Neural progenitor cell (in vitro differentiated cells): ENCODE measurements at regions not wholly inside any gene's neighbourhood (a gene's known extent, or its start where the extent isn't known, plus 50 kb on each side); places are given as distances from the start of the nearest gene placed in this dataset.

Experiments
- DNase-seq: peaks from one replicate; pipeline ENCODE4 v3.0.0-alpha.2; 2016; ENCODE audit warnings: low spot score
- H2AFZ ChIP-seq: fragments of 200-600 bp; sonication (generic); replicated peaks from 2 replicates; pipeline ENCODE4 v1.6.1; 2016; ENCODE audit warnings: antibody characterized with exemption
- H3F3A ChIP-seq: fragments of 200-600 bp; sonication (generic); 2 replicates; pipeline ENCODE4 v1.6.1; 2016; ENCODE audit warnings: antibody characterized with exemption, low read depth
- H3K27ac ChIP-seq: fragments of 200-600 bp; sonication (generic); 2 replicates; pipeline ENCODE4 v1.5.1; 2016; ENCODE audit warnings: mild to moderate bottlenecking
- H3K27me3 ChIP-seq: fragments of 200-600 bp; sonication (generic); 2 replicates; pipeline ENCODE4 v1.6.1; 2016; ENCODE audit warnings: mild to moderate bottlenecking, moderate library complexity
- H3K36me3 ChIP-seq: fragments of 200-600 bp; sonication (generic); 2 replicates; pipeline ENCODE4 v1.5.1; 2016
- H3K4me1 ChIP-seq: fragments of 200-600 bp; sonication (generic); 2 replicates; pipeline ENCODE4 v1.6.1; 2016; ENCODE audit warnings: mixed run types
- H3K4me2 ChIP-seq: fragments of 200-600 bp; sonication (generic); 2 replicates; pipeline ENCODE4 v1.6.1; 2016
- H3K4me3 ChIP-seq: fragments of 200-600 bp; sonication (generic); 2 replicates; pipeline ENCODE4 v1.5.1; 2016
- H3K79me2 ChIP-seq: fragments of 200-600 bp; sonication (generic); 2 replicates; pipeline ENCODE4 v1.6.1; 2016; ENCODE audit warnings: low read depth
- H3K9ac ChIP-seq: fragments of 200-600 bp; sonication (generic); 2 replicates; pipeline ENCODE4 v1.6.1; 2016
- H3K9me3 ChIP-seq: fragments of 200-600 bp; sonication (generic); 2 replicates; pipeline ENCODE4 v1.5.1; 2016; ENCODE audit warnings: low read depth
- H4K20me1 ChIP-seq: fragments of 200-600 bp; sonication (generic); 2 replicates; pipeline ENCODE4 v1.6.1; 2016; ENCODE audit warnings: low read depth
- H3K27ac Mint-ChIP-seq: 3 replicates; pipeline ENCODE4 v1.8.0; 2021; ENCODE audit warnings: mixed read lengths
- H3K27me3 Mint-ChIP-seq: 2 replicates; pipeline ENCODE4 v1.8.0; 2022; ENCODE audit warnings: low read depth, mild to moderate bottlenecking, inconsistent platforms, moderate library complexity, mixed read lengths; ENCODE audit not compliant: insufficient read depth
- H3K36me3 Mint-ChIP-seq: 3 replicates; pipeline ENCODE4 v1.8.0; 2021; ENCODE audit warnings: mixed read lengths
- H3K4me1 Mint-ChIP-seq: 3 replicates; pipeline ENCODE4 v1.8.0; 2021; ENCODE audit warnings: mixed read lengths
- H3K4me3 Mint-ChIP-seq: 3 replicates; pipeline ENCODE4 v1.8.0; 2021; ENCODE audit warnings: mild to moderate bottlenecking, moderate library complexity, mixed read lengths
- H3K9me3 Mint-ChIP-seq: 3 replicates; pipeline ENCODE4 v1.8.0; 2020; ENCODE audit warnings: mixed read lengths
- CTCF ChIP-seq: fragments of 200-600 bp; sonication (generic); IDR thresholded peaks from 2 replicates; pipeline ENCODE4 v1.5.1; 2017; ENCODE audit warnings: antibody characterized with exemption, mild to moderate bottlenecking
- EZH2 ChIP-seq: fragments of 200-600 bp; sonication (generic); IDR thresholded peaks from 2 replicates; pipeline ENCODE4 v1.6.1; 2017; ENCODE audit warnings: antibody characterized with exemption, mild to moderate bottlenecking, moderate library complexity
- EZH2phosphoT487 ChIP-seq: fragments of 200-600 bp; sonication (generic); IDR thresholded peaks from 2 replicates; pipeline ENCODE4 v1.6.1; 2017; ENCODE audit warnings: antibody characterized with exemption

- no peaks in the 10 kb centered on the region for H3K79me2 ChIP-seq
- H3K4me1 ChIP-seq = peaks cover 16% of the 10 kb centered on the region
- no peaks in the 10 kb centered on the region for H3K36me3 ChIP-seq
- Mint-ChIP-seq H3K36me3 (no peaks in the 10 kb centered on the region), H3K9me3 (no peaks in the 10 kb centered on the region), H3K27me3 (no peaks in the 10 kb centered on the region), H3K4me1 (no peaks in the 10 kb centered on the region), H3K27ac (no peak overlapping the region), H3K4me3 (no peak overlapping the region)
- no peak overlapping the region for H3K4me2 ChIP-seq
- no peak overlapping the region for H3K27ac ChIP-seq
- H3K9ac ChIP-seq = no peak overlapping the region
- no peaks in the 10 kb centered on the region for H3K27me3 ChIP-seq
- H3K4me3 ChIP-seq = no peak overlapping the region
- DNase-seq = no peak
- H4K20me1 ChIP-seq = no peaks in the 10 kb centered on the region
- H3K9me3 ChIP-seq = no peaks in the 10 kb centered on the region
- no peak for TF ChIP-seq EZH2phosphoT487
- TF ChIP-seq EZH2 = no peak
- no peak for TF ChIP-seq CTCF
- no peaks in the 10 kb centered on the region for H3F3A ChIP-seq
- H2AFZ ChIP-seq = no peak overlapping the region
Observed at GRCh38 chr11:15602047-15602446, 487.3 kb downstream of the INSC start.

- H2AFZ ChIP-seq = no peak overlapping the region
- no peaks in the 10 kb centered on the region for H3K27me3 ChIP-seq
- Mint-ChIP-seq H3K36me3 (no peaks in the 10 kb centered on the region), H3K27me3 (no peaks in the 10 kb centered on the region), H3K4me1 (peaks cover 2% of the 10 kb centered on the region), H3K4me3 (no peak overlapping the region), H3K27ac (no peak overlapping the region), H3K9me3 (no peaks in the 10 kb centered on the region)
- no peaks in the 10 kb centered on the region for H3K79me2 ChIP-seq
- no peaks in the 10 kb centered on the region for H3K9me3 ChIP-seq
- no peak for TF ChIP-seq EZH2
- no peak for TF ChIP-seq EZH2phosphoT487
- no peak for TF ChIP-seq CTCF
- no peak for DNase-seq
- no peaks in the 10 kb centered on the region for H3K36me3 ChIP-seq
- H3K27ac ChIP-seq = no peak overlapping the region
- no peak overlapping the region for H3K4me3 ChIP-seq
- peaks cover 25% of the 10 kb centered on the region for H3K4me1 ChIP-seq
- no peak overlapping the region for H3K9ac ChIP-seq
- H4K20me1 ChIP-seq = no peaks in the 10 kb centered on the region
- H3K4me2 ChIP-seq = no peak overlapping the region
- H3F3A ChIP-seq = no peaks in the 10 kb centered on the region
Observed at GRCh38 chr11:15602785-15603567, 488.3 kb downstream of the INSC start.

GRCh38 chr11:15605094-15605493 is 490.4 kb downstream of the INSC start:
- no peak for TF ChIP-seq CTCF
- no peak for TF ChIP-seq EZH2
- no peak for TF ChIP-seq EZH2phosphoT487
- Histone ChIP-seq H3K27ac (no peak overlapping the region), H3K27me3 (no peaks in the 10 kb centered on the region), H3F3A (no peaks in the 10 kb centered on the region), H3K36me3 (no peaks in the 10 kb centered on the region), H3K79me2 (no peaks in the 10 kb centered on the region), H2AFZ (no peak overlapping the region), H4K20me1 (no peaks in the 10 kb centered on the region), H3K9me3 (no peaks in the 10 kb centered on the region), H3K9ac (no peak overlapping the region), H3K4me2 (no peak overlapping the region), H3K4me1 (peaks cover 20% of the 10 kb centered on the region), H3K4me3 (no peak overlapping the region)
- no peaks in the 10 kb centered on the region for H3K36me3 Mint-ChIP-seq
- no peaks in the 10 kb centered on the region for H3K27me3 Mint-ChIP-seq
- no peak overlapping the region for H3K27ac Mint-ChIP-seq
- H3K9me3 Mint-ChIP-seq = no peaks in the 10 kb centered on the region
- no peak for DNase-seq
- no peak overlapping the region for H3K4me3 Mint-ChIP-seq
- H3K4me1 Mint-ChIP-seq = peaks cover 9% of the 10 kb centered on the region
